Sigmoid colon (tissue), 6 donors: ENCODE measurements at regions not wholly inside any gene's neighbourhood (a gene's known extent, or its start where the extent isn't known, plus 50 kb on each side); places are given as distances from the start of the nearest gene placed in this dataset.

Source experiments
- DNase-seq: peaks from one replicate; pipeline ENCODE4 v3.0.0-alpha.2; 2019
- H3K27ac ChIP-seq, 4 donors: fragments of 200-600 bp; sonication (generic); one replicate each; pipeline ENCODE4 v1.5.1; 2016 to 2019; ENCODE audit warnings: mild to moderate bottlenecking in 1 of 4
- H3K27me3 ChIP-seq, 3 donors: fragments of 200-600 bp; sonication (generic); one replicate each; pipeline ENCODE4 v1.5.1; 2019; ENCODE audit warnings: mild to moderate bottlenecking in 1 of 3
- H3K36me3 ChIP-seq, 4 donors: fragments of 200-600 bp; sonication (generic); one replicate each; pipeline ENCODE4 v1.5.1; 2016 to 2019
- H3K4me1 ChIP-seq, 4 donors: fragments of 200-600 bp; sonication (generic); one replicate each; pipeline ENCODE4 v1.5.1; 2017 to 2019
- H3K4me3 ChIP-seq, 4 donors: fragments of 200-600 bp; sonication (generic); one replicate each; pipeline ENCODE4 v1.5.1; 2017 to 2019; ENCODE audit warnings: mild to moderate bottlenecking in 2 of 4, moderate library complexity in 1 of 4
- H3K9me3 ChIP-seq, 4 donors: fragments of 200-600 bp in 3 of 4; sonication (generic) in 3 of 4; one replicate each; pipeline versions ENCODE4 v1.5.1 to v1.6.1; 2013 to 2019
- CTCF ChIP-seq, 4 experiments: fragments of 450-650 bp in 3 of 4; fragments of 200-600 bp in 1 of 4; IDR thresholded peaks; one replicate each; pipeline ENCODE4 v1.5.1; 2016 to 2019; ENCODE audit warnings: antibody characterized with exemption in 4 of 4, mild to moderate bottlenecking in 3 of 4, moderate library complexity in 2 of 4
- EP300 ChIP-seq, 4 donors: sonication (generic); formaldehyde crosslinking; IDR thresholded peaks; one replicate each; pipeline ENCODE4 v1.6.1; 2017; ENCODE audit warnings: antibody characterized with exemption in 4 of 4
- POLR2A ChIP-seq, 2 donors: fragments of 450-650 bp; IDR thresholded peaks; one replicate each; pipeline ENCODE4 v1.6.1; 2016; ENCODE audit warnings: antibody characterized with exemption in 2 of 2, mild to moderate bottlenecking in 2 of 2, moderate library complexity in 2 of 2
- POLR2AphosphoS5 ChIP-seq, 4 donors: sonication (generic); formaldehyde crosslinking; IDR thresholded peaks; one replicate each; pipeline ENCODE4 v1.6.1; 2017; ENCODE audit warnings: antibody characterized with exemption in 4 of 4
- WGBS, 2 donors: extraction: QIAGEN DNeasy Blood & Tissue Kit; methylation state at CpG; one replicate each; pipeline ENCODE4 v1.1.7; 2013; 5-methylcytosine and 5-hydroxymethylcytosine counted together
- intact Hi-C: fragments of 100-400 bp; cut with DNase I; formaldehyde crosslinking; loops from one replicate; pipeline ENCODE4 v1.15.1; 2023
- donor health status: healthy with polysubstance abuse.
- donor health status: healthy.

- intact Hi-C loops, result no loop called here
- no peak for DNase-seq
- WGBS, 2 donors, result 80 to 89% methylated on average over 3 of the region's 3 CpGs
- H3K27me3 ChIP-seq, result no peaks in the 10 kb centered on the region
- H3K27ac ChIP-seq, result no peak overlapping the region
- H3K36me3 ChIP-seq, result no peaks in the 10 kb centered on the region
- peaks cover 0 to 4% (median 0%) of the 10 kb centered on the region in 4 donors for H3K4me1 ChIP-seq
- no peaks in the 10 kb centered on the region for H3K9me3 ChIP-seq
- no peak overlapping the region for H3K4me3 ChIP-seq
- TF ChIP-seq CTCF (IDR thresholded peaks at IDR 0.05), result no peak
- no peak for TF ChIP-seq POLR2AphosphoS5 (IDR thresholded peaks at IDR 0.05)
- TF ChIP-seq POLR2A (IDR thresholded peaks at IDR 0.05), result no peak
- no peak for TF ChIP-seq EP300 (IDR thresholded peaks at IDR 0.05)
These were observed 309.2 kb downstream of the FAT3 start for GRCh38 chr11:92533657-92534335.

- 70 to 72% methylated on average over 4 of the region's 4 CpGs for WGBS, 2 donors
- H3K4me3 ChIP-seq, result no peak overlapping the region
These were observed 312.3 kb downstream of the FAT3 start for GRCh38 chr11:92536883-92537282.

GRCh38 chr11:92540096-92540495 is 315.5 kb downstream of the FAT3 start:
- Histone ChIP-seq H3K27me3 (no peaks in the 10 kb centered on the region), H3K9me3 (no peaks in the 10 kb centered on the region), H3K4me3 (no peak overlapping the region), H3K4me1 (no peaks in the 10 kb centered on the region), H3K36me3 (no peaks in the 10 kb centered on the region), H3K27ac (no peak overlapping the region)
- intact Hi-C loops, result no loop called here
- DNase-seq, result no peak
- WGBS, 2 donors, result 67 to 84% methylated on average over 4 of the region's 4 CpGs
- TF ChIP-seq CTCF (IDR thresholded peaks at IDR 0.05) (no peak), POLR2A (IDR thresholded peaks at IDR 0.05) (no peak), EP300 (IDR thresholded peaks at IDR 0.05) (no peak), POLR2AphosphoS5 (IDR thresholded peaks at IDR 0.05) (no peak)

More at GRCh38 chr11:92536883-92537282, 312.3 kb downstream of the FAT3 start:
- H3K36me3 ChIP-seq, result no peaks in the 10 kb centered on the region
- H3K9me3 ChIP-seq, result no peaks in the 10 kb centered on the region
- intact Hi-C loops, result no loop called here
- H3K27me3 ChIP-seq, result no peaks in the 10 kb centered on the region
- no peak for DNase-seq
- TF ChIP-seq EP300 (IDR thresholded peaks at IDR 0.05), result no peak
- no peak for TF ChIP-seq POLR2A (IDR thresholded peaks at IDR 0.05)
- no peak for TF ChIP-seq POLR2AphosphoS5 (IDR thresholded peaks at IDR 0.05)
- TF ChIP-seq CTCF (IDR thresholded peaks at IDR 0.05), result no peak
- H3K4me1 ChIP-seq, result no peaks in the 10 kb centered on the region
- H3K27ac ChIP-seq, result no peak overlapping the region

- 71 to 76% methylated on average over 6 of the region's 6 CpGs for WGBS, 2 donors
- Histone ChIP-seq H3K27ac (no peak overlapping the region), H3K9me3 (no peaks in the 10 kb centered on the region), H3K27me3 (no peaks in the 10 kb centered on the region), H3K36me3 (no peaks in the 10 kb centered on the region), H3K4me3 (no peak overlapping the region), H3K4me1 (no peaks in the 10 kb centered on the region)
- intact Hi-C loops, result no loop called here
- DNase-seq, result no peak
- no peak for TF ChIP-seq POLR2AphosphoS5 (IDR thresholded peaks at IDR 0.05)
- TF ChIP-seq EP300 (IDR thresholded peaks at IDR 0.05), result no peak
These were observed 321.4 kb downstream of the FAT3 start for GRCh38 chr11:92545906-92546471.

GRCh38 chr11:92546603-92547002 is 322.0 kb downstream of the FAT3 start:
- no peaks in the 10 kb centered on the region for H3K27me3 ChIP-seq
- TF ChIP-seq POLR2AphosphoS5 (IDR thresholded peaks at IDR 0.05) (no peak), CTCF (IDR thresholded peaks at IDR 0.05) (no peak), EP300 (IDR thresholded peaks at IDR 0.05) (no peak), POLR2A (IDR thresholded peaks at IDR 0.05) (no peak)
- intact Hi-C loops, result no loop called here
- WGBS, 2 donors, result 76 to 87% methylated on average over 5 of the region's 5 CpGs
- no peaks in the 10 kb centered on the region for H3K4me1 ChIP-seq
- H3K9me3 ChIP-seq, result no peaks in the 10 kb centered on the region
- H3K4me3 ChIP-seq, result no peak overlapping the region
- H3K27ac ChIP-seq, result no peak overlapping the region
- no peak for DNase-seq
- no peaks in the 10 kb centered on the region for H3K36me3 ChIP-seq
